ENCODE measurements at regions not wholly inside any gene's neighbourhood (a gene's known extent, or its start where the extent isn't known, plus 50 kb on each side); places are given as distances from the start of the nearest gene placed in this dataset.
"Not testable (repeated sequence)": the region's sequence is repeated elsewhere in the genome, so short reads cannot be mapped to it uniquely, and the experiment has no call there.

- ATAC-seq = no peak
Observed at GRCh38 chr3:164741869-164742268, 336.4 kb downstream of the SI start.

- ATAC-seq = no peak
Observed at GRCh38 chr3:164737174-164737573, 341.1 kb downstream of the SI start.

GRCh38 chr3:164732166-164732565 is 346.1 kb downstream of the SI start:
- ATAC-seq = no peak

- no peak for ATAC-seq
Observed at GRCh38 chr3:164730815-164731360, 347.4 kb downstream of the SI start.

- ATAC-seq = no peak
Observed at GRCh38 chr3:164723396-164723795, 354.9 kb downstream of the SI start.

GRCh38 chr3:164702808-164703207 is 375.5 kb downstream of the SI start:
- not testable (repeated sequence) for ATAC-seq

GRCh38 chr3:164687902-164688301 is 390.4 kb downstream of the SI start:
- no peak for ATAC-seq

GRCh38 chr3:164687211-164687610 is 391.1 kb downstream of the SI start:
- no peak for ATAC-seq

- no peak for ATAC-seq
Observed at GRCh38 chr3:164683489-164683888, 394.8 kb downstream of the SI start.

- ATAC-seq = no peak
Observed at GRCh38 chr3:164679245-164679644, 399.1 kb downstream of the SI start.

- no peak for ATAC-seq
Observed at GRCh38 chr3:164677317-164677716, 401.0 kb downstream of the SI start.

GRCh38 chr3:164673738-164674137 is 404.6 kb downstream of the SI start:
- ATAC-seq = no peak

- ATAC-seq = no peak
Observed at GRCh38 chr3:164658125-164658524, 420.2 kb downstream of the SI start.

- ATAC-seq = no peak
Observed at GRCh38 chr3:164657631-164658030, 420.7 kb downstream of the SI start.

GRCh38 chr3:164655462-164655861 is 422.8 kb downstream of the SI start:
- no peak for ATAC-seq

GRCh38 chr3:164641071-164641470 is 437.2 kb downstream of the SI start:
- ATAC-seq = no peak

- ATAC-seq = no peak
Observed at GRCh38 chr3:164640591-164640990, 437.7 kb downstream of the SI start.

- no peak for ATAC-seq
Observed at GRCh38 chr3:164620956-164621355, 457.3 kb downstream of the SI start.

- no peak for ATAC-seq
Observed at GRCh38 chr3:164620423-164620822, 457.9 kb downstream of the SI start.

GRCh38 chr3:164612751-164613150 is 465.5 kb downstream of the SI start:
- ATAC-seq = no peak

- ATAC-seq = no peak
Observed at GRCh38 chr3:164608554-164609276, 469.6 kb downstream of the SI start.

GRCh38 chr3:164604687-164605086 is 473.6 kb downstream of the SI start:
- ATAC-seq = no peak

- no peak for ATAC-seq
Observed at GRCh38 chr3:164577667-164578210, 500.6 kb downstream of the SI start.

- no peak for ATAC-seq
Observed at GRCh38 chr3:164572436-164572835, 505.9 kb downstream of the SI start.
